ENCODE measurements at regions not wholly inside any gene's neighbourhood (a gene's known extent, or its start where the extent isn't known, plus 50 kb on each side); places are given as distances from the start of the nearest gene placed in this dataset.
"Not testable (repeated sequence)": the region's sequence is repeated elsewhere in the genome, so short reads cannot be mapped to it uniquely, and the experiment has no call there.

GRCh38 chr2:198277181-198277580 is 472.8 kb downstream of the PLCL1 start:
- DNase-seq, result no peak

- no peak for DNase-seq
Observed at GRCh38 chr2:198273660-198274059, 469.3 kb downstream of the PLCL1 start.

- DNase-seq, result not testable (repeated sequence)
Observed at GRCh38 chr2:198270157-198270556, 465.8 kb downstream of the PLCL1 start.

GRCh38 chr2:198268519-198268918 is 464.1 kb downstream of the PLCL1 start:
- no peak for DNase-seq

- DNase-seq, result no peak
Observed at GRCh38 chr2:198259496-198259895, 455.1 kb downstream of the PLCL1 start.

GRCh38 chr2:198254536-198255090 is 450.2 kb downstream of the PLCL1 start:
- no peak for DNase-seq

GRCh38 chr2:198253995-198254394 is 449.6 kb downstream of the PLCL1 start:
- no peak for DNase-seq

GRCh38 chr2:198252472-198252871 is 448.1 kb downstream of the PLCL1 start:
- DNase-seq, result no peak

- DNase-seq, result no peak
Observed at GRCh38 chr2:198242093-198242492, 437.7 kb downstream of the PLCL1 start.

- no peak for DNase-seq
Observed at GRCh38 chr2:198238429-198238828, 434.0 kb downstream of the PLCL1 start.

- no peak for DNase-seq
Observed at GRCh38 chr2:198236338-198236737, 431.9 kb downstream of the PLCL1 start.

- no peak for DNase-seq
Observed at GRCh38 chr2:198232281-198232680, 427.9 kb downstream of the PLCL1 start.

GRCh38 chr2:198231562-198231961 is 427.2 kb downstream of the PLCL1 start:
- no peak for DNase-seq

- DNase-seq, result no peak
Observed at GRCh38 chr2:198220763-198221610, 416.6 kb downstream of the PLCL1 start.

- DNase-seq, result no peak
Observed at GRCh38 chr2:198219292-198219691, 414.9 kb downstream of the PLCL1 start.

GRCh38 chr2:198214114-198214596 is 409.8 kb downstream of the PLCL1 start:
- DNase-seq, result no peak

GRCh38 chr2:198213253-198213652 is 408.9 kb downstream of the PLCL1 start:
- no peak for DNase-seq

- no peak for DNase-seq
Observed at GRCh38 chr2:198211706-198212105, 407.3 kb downstream of the PLCL1 start.

GRCh38 chr2:198203336-198204069 is 399.1 kb downstream of the PLCL1 start:
- no peak for DNase-seq

Data from activated CD4-positive, alpha-beta T cell treated with anti-CD3 and anti-CD28 coated beads, Interleukin-2, Interleukin-6, amounts not matched to agents 100 ng/mL and 50 ng/mL, durations not matched to agents 16 hours and 8 hours (primary cell).